Esophagus squamous epithelium (tissue), 4 donors: ENCODE measurements at regions not wholly inside any gene's neighbourhood (a gene's known extent, or its start where the extent isn't known, plus 50 kb on each side); places are given as distances from the start of the nearest gene placed in this dataset.
"Not testable (repeated sequence)": the region's sequence is repeated elsewhere in the genome, so short reads cannot be mapped to it uniquely, and the experiment has no call there.

Experiments
- POLR2A ChIP-seq, 4 donors: fragments of 450-650 bp; IDR thresholded peaks; one replicate each; pipeline ENCODE4 v1.6.1; 2017; ENCODE audit warnings: antibody characterized with exemption in 4 of 4, mild to moderate bottlenecking in 4 of 4, moderate library complexity in 3 of 4
- TF ChIP-seq, protein P1 (sequence below), 6 experiments: fragments of 450-650 bp in 4 of 6; fragments of 200-600 bp in 2 of 6; sonication (generic) in 2 of 6; IDR thresholded peaks; one replicate each; pipeline ENCODE4 v1.5.1; 2016 to 2019; ENCODE audit warnings: antibody characterized with exemption in 6 of 6, mild to moderate bottlenecking in 4 of 6, moderate library complexity in 4 of 6

- TF ChIP-seq POLR2A (IDR thresholded peaks at IDR 0.05): not testable (repeated sequence)
- TF ChIP-seq, protein P1, sequence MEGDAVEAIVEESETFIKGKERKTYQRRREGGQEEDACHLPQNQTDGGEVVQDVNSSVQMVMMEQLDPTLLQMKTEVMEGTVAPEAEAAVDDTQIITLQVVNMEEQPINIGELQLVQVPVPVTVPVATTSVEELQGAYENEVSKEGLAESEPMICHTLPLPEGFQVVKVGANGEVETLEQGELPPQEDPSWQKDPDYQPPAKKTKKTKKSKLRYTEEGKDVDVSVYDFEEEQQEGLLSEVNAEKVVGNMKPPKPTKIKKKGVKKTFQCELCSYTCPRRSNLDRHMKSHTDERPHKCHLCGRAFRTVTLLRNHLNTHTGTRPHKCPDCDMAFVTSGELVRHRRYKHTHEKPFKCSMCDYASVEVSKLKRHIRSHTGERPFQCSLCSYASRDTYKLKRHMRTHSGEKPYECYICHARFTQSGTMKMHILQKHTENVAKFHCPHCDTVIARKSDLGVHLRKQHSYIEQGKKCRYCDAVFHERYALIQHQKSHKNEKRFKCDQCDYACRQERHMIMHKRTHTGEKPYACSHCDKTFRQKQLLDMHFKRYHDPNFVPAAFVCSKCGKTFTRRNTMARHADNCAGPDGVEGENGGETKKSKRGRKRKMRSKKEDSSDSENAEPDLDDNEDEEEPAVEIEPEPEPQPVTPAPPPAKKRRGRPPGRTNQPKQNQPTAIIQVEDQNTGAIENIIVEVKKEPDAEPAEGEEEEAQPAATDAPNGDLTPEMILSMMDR (IDR thresholded peaks at IDR 0.05): peak in 5 of 6 experiments; percentile 19 to 59 (median 37)
Measured at GRCh38 chr7:6938284-6938683, 112.2 kb upstream of the CCZ1B start.
